ENCODE measurements at regions not wholly inside any gene's neighbourhood (a gene's known extent, or its start where the extent isn't known, plus 50 kb on each side); places are given as distances from the start of the nearest gene placed in this dataset.

DNA sequence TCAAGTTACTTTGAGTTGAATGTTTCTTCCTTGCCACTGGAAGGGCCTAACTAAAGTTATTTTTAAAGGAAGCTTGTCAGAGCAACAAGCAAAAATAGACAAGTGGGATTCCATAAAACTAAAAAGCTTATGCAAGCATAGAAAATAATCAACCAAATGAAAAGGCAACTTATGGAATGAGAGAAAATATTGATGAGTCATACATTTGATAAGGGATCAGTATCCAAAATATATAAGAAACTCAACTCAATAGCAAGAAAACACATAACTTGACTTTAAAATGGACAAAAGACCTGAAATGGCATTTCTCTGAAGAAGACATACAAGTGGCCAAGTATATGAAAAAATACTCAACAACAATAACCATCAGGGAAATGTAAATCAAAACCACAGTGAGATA is 264.5 kb upstream of the UBASH3B start:
- H3K4me1 ChIP-seq, result no peaks in the 10 kb centered on the region
- H3K4me2 ChIP-seq, result no peak overlapping the region
- H3K9ac ChIP-seq, result no peak overlapping the region
- no peaks in the 10 kb centered on the region for H3K27me3 ChIP-seq
- no peaks in the 10 kb centered on the region for H3K9me3 ChIP-seq
- no peaks in the 10 kb centered on the region for H4K20me1 ChIP-seq
- no peak overlapping the region for H3K27ac ChIP-seq
- no peaks in the 10 kb centered on the region for H3K36me3 ChIP-seq
- TF ChIP-seq Cebpa-rat (IDR thresholded peaks at IDR 0.05), result no peak
- no peak overlapping the region for H3K4me3 ChIP-seq

DNA sequence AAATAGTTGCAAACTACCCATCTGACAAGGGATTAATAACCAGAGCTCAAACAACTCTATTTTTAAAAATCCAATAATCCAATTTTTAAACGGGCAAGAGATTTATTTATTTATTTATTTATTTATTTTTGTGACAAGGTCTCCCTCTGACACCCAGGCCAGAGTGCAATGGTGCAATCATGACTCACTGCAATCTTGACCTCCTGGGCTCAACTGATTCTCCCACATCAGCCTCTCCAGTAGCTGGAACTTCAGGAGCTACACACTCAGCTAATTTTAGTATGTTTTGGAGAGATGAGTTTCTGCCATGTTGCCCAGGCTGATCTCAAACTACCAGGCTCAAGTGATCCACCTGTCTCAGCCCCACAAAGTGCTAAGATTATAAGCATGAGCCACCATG is 267.2 kb upstream of the BLID start:
- H3K27ac ChIP-seq, result no peak overlapping the region
- no peak overlapping the region for H3K4me2 ChIP-seq
- no peaks in the 10 kb centered on the region for H4K20me1 ChIP-seq
- H3K27me3 ChIP-seq, result no peaks in the 10 kb centered on the region
- no peak overlapping the region for H3K9ac ChIP-seq
- no peaks in the 10 kb centered on the region for H3K36me3 ChIP-seq
- no peak overlapping the region for H3K4me3 ChIP-seq
- no peaks in the 10 kb centered on the region for H3K4me1 ChIP-seq
- peaks cover 9% of the 10 kb centered on the region; the same call in 1 of the 2 replicates for H3K9me3 ChIP-seq
- TF ChIP-seq Cebpa-rat (IDR thresholded peaks at IDR 0.05), result no peak

DNA sequence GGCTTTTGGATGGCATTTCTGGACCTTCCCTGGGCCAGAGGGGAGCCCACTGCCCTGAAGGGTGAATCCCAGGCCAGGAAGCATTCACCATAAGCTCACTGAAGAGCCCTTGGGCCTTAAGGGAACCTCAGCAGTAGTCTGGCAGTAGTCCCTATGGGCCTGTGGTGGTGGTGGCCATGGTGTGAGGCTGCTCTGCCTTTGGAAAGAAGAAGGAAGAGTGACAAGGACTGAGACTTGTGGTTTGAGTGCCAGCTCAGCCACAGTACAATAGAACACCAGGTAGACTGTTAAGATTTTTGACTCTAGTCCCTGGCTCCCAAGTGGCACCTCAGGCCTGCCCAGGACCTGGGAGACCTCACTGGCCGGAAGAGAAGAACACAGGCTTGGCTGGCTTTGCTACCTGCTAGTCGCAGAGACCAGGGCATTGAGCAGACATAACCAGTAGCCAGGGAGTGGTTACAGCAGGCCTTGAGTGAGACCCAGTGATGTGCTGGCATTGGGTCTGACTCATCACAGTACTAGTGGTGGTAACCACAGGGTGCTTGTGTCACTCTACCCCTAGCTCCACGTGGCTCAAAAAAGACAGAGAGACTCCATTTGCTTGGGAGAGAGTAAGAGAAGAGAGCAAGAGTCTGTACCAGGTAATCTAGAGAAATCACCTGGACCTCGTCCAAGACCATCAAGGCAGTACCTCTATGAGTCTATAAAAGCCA is 259.8 kb upstream of the BLID start:
- H3K9ac ChIP-seq, result no peak overlapping the region
- H3K27me3 ChIP-seq, result no peaks in the 10 kb centered on the region
- no peaks in the 10 kb centered on the region for H3K36me3 ChIP-seq
- no peak for TF ChIP-seq Cebpa-rat (IDR thresholded peaks at IDR 0.05)
- peaks cover 17% of the 10 kb centered on the region; the same call in 1 of the 2 replicates for H3K9me3 ChIP-seq
- no peak overlapping the region for H3K27ac ChIP-seq
- H3K4me1 ChIP-seq, result no peaks in the 10 kb centered on the region
- no peaks in the 10 kb centered on the region for H4K20me1 ChIP-seq
- H3K4me2 ChIP-seq, result no peak overlapping the region
- no peak overlapping the region for H3K4me3 ChIP-seq

DNA sequence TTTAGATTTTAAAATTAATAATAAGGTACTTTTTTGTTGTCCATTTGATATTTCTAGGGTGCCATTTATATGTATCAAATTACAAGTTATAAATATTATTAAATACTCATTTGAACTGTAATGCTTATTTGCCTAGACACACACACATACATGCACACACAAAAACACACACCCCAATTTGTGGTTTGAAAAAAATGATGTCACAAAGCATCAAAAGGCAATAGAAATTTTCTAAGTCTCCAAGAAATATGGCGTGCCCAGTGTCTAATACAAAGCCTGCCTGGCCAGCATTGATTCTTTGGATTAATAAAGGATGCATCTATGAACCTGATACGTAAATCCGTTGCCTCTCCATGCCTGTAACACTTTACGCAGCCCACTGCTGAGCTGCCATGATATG is 252.8 kb upstream of the BLID start:
- Histone ChIP-seq H3K9ac (no peak overlapping the region), H3K36me3 (no peaks in the 10 kb centered on the region), H3K27me3 (no peaks in the 10 kb centered on the region), H3K4me3 (no peak overlapping the region), H3K27ac (no peak overlapping the region), H3K9me3 (no peaks in the 10 kb centered on the region), H3K4me2 (no peak overlapping the region), H4K20me1 (no peaks in the 10 kb centered on the region), H3K4me1 (no peaks in the 10 kb centered on the region)
- no peak for TF ChIP-seq Cebpa-rat (IDR thresholded peaks at IDR 0.05)

DNA sequence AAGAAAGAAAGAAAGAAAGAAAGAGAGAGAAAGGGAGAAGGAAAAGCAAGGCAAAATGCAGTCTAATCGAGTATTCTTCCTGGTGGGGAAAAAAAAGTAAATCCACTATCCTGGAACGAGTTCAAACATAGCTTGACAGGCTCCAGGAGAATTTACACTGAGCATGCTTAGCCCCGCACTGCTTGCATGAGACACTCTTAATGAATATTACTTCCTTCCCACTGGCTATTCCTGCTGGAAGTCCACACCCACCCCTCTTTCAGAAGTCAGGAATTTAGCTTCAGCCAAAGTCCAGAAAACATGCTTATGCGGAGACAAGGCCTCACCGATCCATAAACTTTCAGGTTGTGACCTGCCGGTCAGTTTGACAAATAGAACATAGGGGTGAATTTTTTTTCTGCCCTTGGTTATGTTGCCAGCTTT is 251.8 kb upstream of the BLID start:
- Histone ChIP-seq H4K20me1 (no peaks in the 10 kb centered on the region), H3K9ac (no peak overlapping the region), H3K4me2 (no peak overlapping the region), H3K4me3 (no peak overlapping the region), H3K4me1 (no peaks in the 10 kb centered on the region), H3K9me3 (no peaks in the 10 kb centered on the region), H3K27ac (no peak overlapping the region), H3K27me3 (no peaks in the 10 kb centered on the region), H3K36me3 (no peaks in the 10 kb centered on the region)
- no peak for TF ChIP-seq Cebpa-rat (IDR thresholded peaks at IDR 0.05)

DNA sequence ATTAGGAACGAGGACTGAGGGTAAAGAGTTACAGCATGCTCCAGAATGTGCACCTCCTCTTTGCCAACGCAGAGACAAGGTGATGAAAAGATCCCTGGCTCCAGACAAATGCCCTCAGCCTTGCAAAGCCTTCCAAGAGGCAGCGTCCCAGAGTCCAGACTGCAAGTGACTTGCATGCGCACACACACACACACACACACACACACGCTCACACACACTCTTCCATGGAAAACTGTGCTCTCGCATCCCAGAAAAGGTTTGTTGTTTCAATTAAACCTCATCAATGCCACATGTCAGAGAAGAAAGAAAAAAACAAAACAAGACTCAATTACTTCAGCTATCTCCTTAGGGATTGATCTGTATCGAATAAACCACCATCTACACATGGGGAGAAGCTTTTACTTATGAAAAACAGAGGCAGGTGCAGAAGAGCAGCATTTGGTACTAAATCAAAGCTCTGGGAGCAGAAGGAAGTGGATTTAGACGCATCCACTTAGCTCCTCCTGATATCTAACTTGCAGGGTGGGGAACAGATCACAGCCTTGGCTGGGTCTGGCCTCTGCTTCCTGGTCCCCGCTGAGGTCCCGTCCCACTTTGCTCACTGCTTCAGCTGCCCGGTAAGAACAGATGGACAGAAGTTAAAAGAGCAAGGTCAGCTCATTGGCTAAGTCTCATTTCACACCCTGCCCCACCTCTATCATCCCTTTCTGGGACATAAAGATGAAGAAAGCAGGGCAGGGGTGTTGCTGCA is 249.8 kb upstream of the BLID start:
- no peak overlapping the region for H3K4me2 ChIP-seq
- no peaks in the 10 kb centered on the region for H3K36me3 ChIP-seq
- no peak overlapping the region for H3K4me3 ChIP-seq
- H3K27ac ChIP-seq, result no peak overlapping the region
- H3K27me3 ChIP-seq, result no peaks in the 10 kb centered on the region
- H3K4me1 ChIP-seq, result no peaks in the 10 kb centered on the region
- no peak overlapping the region for H3K9ac ChIP-seq
- peaks cover 4% of the 10 kb centered on the region; the same call in 1 of the 2 replicates for H3K9me3 ChIP-seq
- no peak for TF ChIP-seq Cebpa-rat (IDR thresholded peaks at IDR 0.05)
- no peaks in the 10 kb centered on the region for H4K20me1 ChIP-seq

DNA sequence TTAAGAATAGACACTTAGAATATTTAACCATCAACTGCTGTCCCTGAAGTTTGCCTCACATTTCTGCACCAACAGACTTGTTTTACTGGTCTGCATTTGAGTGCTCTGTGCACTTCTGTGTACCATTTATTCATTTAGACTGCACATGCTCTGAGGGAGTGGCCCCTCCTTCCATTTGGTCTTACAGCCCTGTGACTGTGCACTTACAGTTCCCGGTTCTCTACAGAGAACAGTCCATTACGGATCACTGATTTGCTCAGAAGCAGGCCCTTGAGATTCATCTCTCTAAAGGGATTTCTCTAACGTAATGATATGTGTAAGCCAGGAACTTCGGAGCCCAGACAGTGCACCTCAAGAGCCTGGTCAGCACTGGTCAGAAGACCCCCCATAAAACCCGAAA is 247.3 kb upstream of the BLID start:
- no peaks in the 10 kb centered on the region for H3K27me3 ChIP-seq
- H3K4me2 ChIP-seq, result no peak overlapping the region
- H3K4me1 ChIP-seq, result no peaks in the 10 kb centered on the region
- no peaks in the 10 kb centered on the region for H4K20me1 ChIP-seq
- H3K9me3 ChIP-seq, result peaks cover 4% of the 10 kb centered on the region; the same call in 1 of the 2 replicates
- H3K36me3 ChIP-seq, result no peaks in the 10 kb centered on the region
- no peak for TF ChIP-seq Cebpa-rat (IDR thresholded peaks at IDR 0.05)
- no peak overlapping the region for H3K27ac ChIP-seq
- H3K9ac ChIP-seq, result no peak overlapping the region
- H3K4me3 ChIP-seq, result no peak overlapping the region

DNA sequence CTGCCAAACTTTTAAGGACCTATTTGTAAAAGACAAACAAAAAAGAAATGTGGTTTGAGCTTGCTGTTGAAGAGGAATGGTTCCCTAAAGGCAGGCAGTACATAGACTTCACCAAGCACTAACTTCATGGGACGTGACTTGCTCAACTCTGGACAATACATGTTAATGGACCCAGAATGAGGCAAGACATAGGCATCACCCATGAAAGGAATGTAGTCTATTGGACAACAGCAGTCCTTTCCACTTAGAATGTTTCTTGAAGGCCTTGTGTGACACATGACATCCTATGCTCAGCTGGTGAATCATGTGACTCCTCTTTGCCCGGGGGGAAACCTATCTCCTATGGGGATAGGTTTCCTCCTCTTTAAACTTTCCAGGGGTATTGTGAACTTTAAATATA is 246.4 kb upstream of the BLID start:
- Histone ChIP-seq H3K36me3 (no peaks in the 10 kb centered on the region), H3K4me2 (no peak overlapping the region), H3K27ac (no peak overlapping the region), H3K4me1 (no peaks in the 10 kb centered on the region), H4K20me1 (no peaks in the 10 kb centered on the region), H3K27me3 (no peaks in the 10 kb centered on the region), H3K9ac (no peak overlapping the region), H3K4me3 (no peak overlapping the region), H3K9me3 (peaks cover 4% of the 10 kb centered on the region; the same call in 1 of the 2 replicates)
- TF ChIP-seq Cebpa-rat (IDR thresholded peaks at IDR 0.05), result no peak

DNA sequence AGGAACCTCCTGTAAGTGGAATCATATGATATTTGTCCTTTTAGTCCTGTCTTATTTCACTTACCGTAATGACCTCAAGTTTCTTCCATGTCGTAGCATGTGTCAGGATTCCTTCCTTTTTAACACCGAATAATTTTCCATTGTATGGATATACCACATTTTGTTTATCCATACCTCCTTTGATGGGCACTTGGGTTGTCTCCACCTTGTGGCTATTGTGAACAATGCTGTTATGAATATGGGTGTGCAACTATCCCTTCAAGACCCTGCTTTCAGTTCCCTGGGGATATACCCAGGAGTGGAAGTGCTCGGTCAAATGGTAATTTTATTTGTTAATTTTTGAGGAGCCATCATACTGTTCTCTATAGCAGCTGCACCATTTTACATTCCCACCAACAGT is 244.9 kb upstream of the BLID start:
- no peaks in the 10 kb centered on the region for H4K20me1 ChIP-seq
- TF ChIP-seq Cebpa-rat (IDR thresholded peaks at IDR 0.05), result no peak
- H3K4me2 ChIP-seq, result no peak overlapping the region
- peaks cover 4% of the 10 kb centered on the region; the same call in 1 of the 2 replicates for H3K9me3 ChIP-seq
- no peaks in the 10 kb centered on the region for H3K27me3 ChIP-seq
- no peaks in the 10 kb centered on the region for H3K36me3 ChIP-seq
- H3K4me3 ChIP-seq, result no peak overlapping the region
- no peak overlapping the region for H3K9ac ChIP-seq
- no peak overlapping the region for H3K27ac ChIP-seq
- H3K4me1 ChIP-seq, result no peaks in the 10 kb centered on the region

DNA sequence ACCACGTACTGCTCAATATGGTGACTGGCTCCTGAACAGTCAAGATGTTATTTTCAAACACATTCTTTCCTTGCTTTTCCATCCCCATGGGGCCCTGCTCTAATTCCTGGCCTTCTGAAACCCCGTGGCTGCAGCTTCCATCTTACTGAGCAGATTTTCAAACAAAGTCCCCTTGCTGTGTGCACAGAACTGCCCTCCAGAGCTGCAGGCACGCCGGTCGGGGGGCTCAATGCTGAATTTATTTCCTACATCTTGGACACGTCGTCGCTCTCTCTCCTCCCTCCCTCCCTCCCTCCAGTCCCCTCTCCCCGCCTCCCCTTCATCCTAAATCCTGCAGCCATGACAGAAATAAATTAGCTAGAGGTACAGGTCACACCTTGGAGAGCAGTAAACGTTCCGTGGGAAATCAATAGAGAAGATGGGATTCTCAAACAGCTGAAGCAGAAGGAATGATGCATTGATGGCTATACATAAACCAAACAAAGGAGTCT is 243.1 kb upstream of the BLID start:
- no peak overlapping the region for H3K4me2 ChIP-seq
- H3K9me3 ChIP-seq, result peaks cover 4% of the 10 kb centered on the region; the same call in 1 of the 2 replicates
- H3K4me1 ChIP-seq, result no peaks in the 10 kb centered on the region
- no peak overlapping the region for H3K9ac ChIP-seq
- H3K36me3 ChIP-seq, result no peaks in the 10 kb centered on the region
- H3K4me3 ChIP-seq, result no peak overlapping the region
- H4K20me1 ChIP-seq, result no peaks in the 10 kb centered on the region
- no peak for TF ChIP-seq Cebpa-rat (IDR thresholded peaks at IDR 0.05)
- no peak overlapping the region for H3K27ac ChIP-seq
- H3K27me3 ChIP-seq, result no peaks in the 10 kb centered on the region
